ENCODE measurements at regions not wholly inside any gene's neighbourhood (a gene's known extent, or its start where the extent isn't known, plus 50 kb on each side); places are given as distances from the start of the nearest gene placed in this dataset.
"Not testable (repeated sequence)": the region's sequence is repeated elsewhere in the genome, so short reads cannot be mapped to it uniquely, and the experiment has no call there.

DNA sequence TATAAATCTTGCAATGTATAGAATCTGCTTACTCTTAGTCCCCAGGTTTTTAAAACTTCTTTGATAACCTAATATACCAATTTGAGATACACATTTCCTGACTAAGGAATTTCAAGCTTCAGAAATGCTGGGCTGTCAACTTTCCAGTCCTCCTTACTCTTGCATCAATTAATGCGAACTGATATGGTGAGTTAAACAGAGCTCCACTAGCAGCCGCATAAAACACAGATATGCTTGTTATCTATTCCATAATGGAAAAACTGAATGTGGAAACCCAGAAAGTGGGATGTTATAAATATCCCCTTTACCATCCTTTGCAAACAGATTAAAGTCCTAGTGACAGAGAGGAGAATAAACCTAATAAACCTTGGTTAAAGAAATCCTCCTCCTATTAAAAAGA, 1913.7 kb downstream of the STIM2 start:
- no peak for DNase-seq

- no peak for DNase-seq
Observed at GRCh38 chr4:28776004-28776403, 1915.4 kb downstream of the STIM2 start.

DNA sequence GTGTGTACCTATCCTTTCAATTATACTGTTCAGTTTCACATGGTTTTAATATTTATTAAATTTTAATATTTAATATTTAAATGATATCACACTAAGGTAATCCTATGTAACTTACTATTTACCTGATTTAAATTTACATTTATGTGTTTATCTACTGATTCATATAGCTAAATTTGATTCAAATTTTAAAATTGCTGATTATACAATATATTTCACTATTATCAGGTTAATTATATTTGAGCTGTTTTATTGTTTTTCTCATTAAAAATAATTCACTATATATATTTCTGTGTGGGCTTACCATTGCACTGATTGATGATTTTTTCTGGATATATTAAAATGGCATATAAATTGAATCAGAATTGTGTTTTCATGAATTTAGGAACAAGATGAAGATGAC, 1923.5 kb downstream of the STIM2 start:
- no peak for DNase-seq

DNA sequence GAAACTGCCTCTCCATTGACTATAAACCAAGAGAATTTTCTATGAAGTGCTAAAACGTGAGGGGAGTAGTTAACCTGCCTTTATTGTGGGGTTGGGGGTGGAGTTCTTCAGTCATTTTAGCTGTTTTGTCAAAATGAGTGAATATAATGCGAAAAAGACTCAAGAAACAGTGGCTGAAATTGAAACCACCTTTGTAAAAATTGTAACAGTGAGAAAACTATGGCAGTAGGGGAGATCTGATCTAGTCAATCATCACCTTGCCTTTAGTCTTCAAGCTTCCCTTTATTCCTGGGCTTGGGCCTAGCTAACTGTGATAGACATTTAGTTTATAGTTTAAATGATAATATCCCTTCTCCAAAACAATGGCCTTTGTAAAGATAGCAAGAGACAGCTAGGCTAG, 1927.3 kb downstream of the STIM2 start:
- DNase-seq, result no peak

- no peak for DNase-seq
Observed at GRCh38 chr4:28788929-28789490, 1928.4 kb downstream of the STIM2 start.

DNA sequence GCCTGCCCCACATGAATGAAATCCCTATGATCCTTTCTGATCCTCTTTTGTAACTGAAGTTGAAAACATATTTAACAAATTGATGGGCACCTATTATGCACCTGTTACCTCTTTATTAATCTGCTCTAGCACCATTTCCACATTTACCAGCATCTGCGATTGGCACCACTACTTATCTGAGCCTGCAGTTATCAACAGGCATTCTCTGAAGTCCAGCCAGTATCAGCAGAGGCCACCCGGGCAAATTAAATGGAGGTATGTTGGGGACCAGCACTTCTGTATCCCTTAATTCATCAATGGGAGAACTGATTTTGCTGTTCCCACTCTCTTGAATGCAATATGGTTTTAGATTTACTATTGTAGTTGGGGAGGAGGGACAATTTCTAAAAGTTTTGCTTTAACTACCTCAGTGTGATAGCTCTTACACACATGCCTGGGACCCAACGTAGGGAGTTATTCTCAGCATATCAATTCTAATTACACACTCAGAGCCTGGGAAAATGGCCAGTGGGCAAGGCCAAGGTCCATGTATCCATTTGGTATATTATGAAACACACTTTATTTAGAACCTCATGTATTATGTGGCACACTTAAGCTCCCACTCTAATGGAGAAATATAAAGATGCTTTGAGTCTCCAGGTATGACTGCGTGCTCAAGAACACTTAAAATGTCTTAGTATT, 1927.1 kb upstream of the PCDH7 start:
- DNase-seq, result no peak

- DNase-seq, result no peak
Observed at GRCh38 chr4:28799696-28800095, 1920.5 kb upstream of the PCDH7 start.

DNA sequence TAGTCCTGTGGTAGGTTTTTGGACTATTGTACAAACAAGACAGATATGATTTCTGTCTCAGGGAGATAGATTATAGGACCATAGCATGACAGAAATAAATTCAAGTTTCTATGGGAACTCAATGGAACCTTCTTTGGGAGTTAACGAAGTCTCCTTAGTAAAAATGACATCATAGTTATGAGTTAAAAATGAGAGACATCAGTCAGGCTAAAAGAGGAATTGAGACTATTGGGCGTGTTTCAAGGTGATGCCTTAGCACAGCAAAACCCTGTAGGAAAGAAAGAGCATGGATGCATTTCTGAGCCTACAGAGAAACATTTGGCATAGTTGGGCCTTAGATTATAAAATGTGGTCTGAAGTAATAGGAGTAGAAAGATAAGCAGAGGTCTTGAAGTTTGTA, 1909.1 kb upstream of the PCDH7 start:
- DNase-seq, result no peak

GRCh38 chr4:28822163-28822562, 1898.0 kb upstream of the PCDH7 start:
- no peak for DNase-seq

GRCh38 chr4:28827866-28828265, 1892.3 kb upstream of the PCDH7 start:
- no peak for DNase-seq

DNA sequence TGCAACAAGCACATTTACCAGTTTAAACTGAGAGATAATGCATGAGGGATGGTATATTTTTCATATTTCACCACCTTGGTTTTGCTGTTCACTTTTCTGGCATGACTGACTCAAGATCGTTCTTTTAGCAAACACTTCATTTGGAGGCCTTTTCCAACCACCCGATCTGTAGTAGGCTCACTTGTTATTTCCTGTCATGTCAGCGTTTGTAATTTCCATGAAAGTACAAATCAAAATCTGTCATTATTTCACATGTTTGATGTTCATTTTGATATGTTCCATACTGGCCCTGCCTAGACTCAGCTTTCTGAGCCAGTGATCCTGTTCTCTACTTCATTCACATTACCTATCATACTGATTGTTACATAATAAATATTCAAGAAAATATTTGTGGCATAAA, 1888.3 kb upstream of the PCDH7 start:
- DNase-seq, result no peak

DNA sequence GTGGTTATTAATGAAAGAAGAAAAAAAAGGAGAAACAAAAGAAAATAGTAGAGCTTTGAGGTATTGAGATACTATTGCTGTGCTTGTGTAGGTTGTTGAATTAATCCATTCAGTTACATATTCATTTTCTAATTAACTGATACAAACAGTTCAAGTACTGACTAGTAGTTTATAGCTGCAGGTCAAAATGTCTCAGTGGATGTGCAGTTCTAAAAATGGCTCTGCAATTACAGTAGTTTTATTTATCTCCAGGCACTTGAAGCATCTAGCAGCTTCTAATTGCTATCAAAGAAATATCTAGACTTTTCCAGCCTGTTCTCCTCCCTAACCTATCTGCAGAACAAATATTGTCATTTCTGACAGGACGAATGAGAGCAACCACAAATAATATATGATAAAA, 1887.7 kb upstream of the PCDH7 start:
- no peak for DNase-seq

DNA sequence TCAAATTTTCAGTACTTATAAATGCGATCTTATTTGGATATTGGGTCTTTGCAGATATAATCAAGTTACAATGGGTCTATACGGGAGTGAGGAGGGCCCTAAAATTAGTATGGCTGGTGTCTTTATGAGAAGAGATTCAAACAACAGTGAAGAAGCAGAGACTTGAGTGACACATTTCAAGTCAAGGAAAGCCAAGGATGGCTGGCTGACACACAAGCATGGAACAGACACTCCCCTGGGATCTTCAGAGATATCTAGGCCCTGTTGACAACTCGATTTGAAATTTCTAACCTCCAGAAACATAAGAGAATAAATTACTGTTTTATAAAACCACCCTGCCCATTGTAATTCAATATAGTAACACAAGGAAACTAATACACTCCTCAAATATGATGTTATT, 1886.0 kb upstream of the PCDH7 start:
- DNase-seq, result no peak

GRCh38 chr4:28835501-28835900, 1884.7 kb upstream of the PCDH7 start:
- no peak for DNase-seq

DNA sequence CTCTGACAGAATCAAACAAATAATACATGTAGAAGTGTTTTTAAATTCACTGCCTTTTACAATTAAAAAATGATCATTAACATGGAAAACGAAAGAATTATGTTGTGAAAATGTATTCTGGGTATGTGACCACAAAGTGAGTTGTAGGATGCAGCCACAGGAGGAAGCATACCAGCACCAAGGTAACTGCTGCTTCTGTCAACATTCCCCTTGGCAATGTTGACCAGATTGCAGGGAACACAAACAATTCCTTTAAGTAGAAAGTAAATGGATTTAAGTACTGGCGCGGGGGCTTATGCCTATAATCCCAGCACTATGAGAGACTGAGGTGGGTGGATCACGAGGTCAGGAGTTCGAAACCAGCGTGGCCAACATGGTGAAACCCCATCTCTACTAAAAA, 1877.9 kb upstream of the PCDH7 start:
- DNase-seq, result no peak

GRCh38 chr4:28845158-28845557, 1875.0 kb upstream of the PCDH7 start:
- no peak for DNase-seq

DNA sequence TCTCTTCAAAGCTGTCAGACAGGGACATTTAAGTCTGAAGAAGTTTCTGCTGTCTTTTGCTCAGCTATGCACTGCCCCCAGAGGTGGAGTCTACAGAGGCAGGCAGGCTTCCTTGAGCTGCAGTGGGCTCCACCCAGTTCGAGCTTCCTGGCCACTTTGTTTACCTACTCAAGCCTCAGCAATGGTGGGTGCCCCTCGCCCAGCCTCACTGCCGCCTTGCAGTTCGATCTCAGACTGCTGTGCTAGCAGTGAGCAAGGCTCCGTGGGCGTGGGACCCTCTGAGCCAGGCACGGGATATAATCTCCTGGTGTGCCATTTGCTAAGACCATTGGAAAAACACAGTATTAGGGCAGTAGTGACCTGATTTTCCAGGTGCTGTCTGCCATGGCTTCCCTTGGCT, 1863.1 kb upstream of the PCDH7 start:
- DNase-seq, result not testable (repeated sequence)

GRCh38 chr4:28868841-28869240, 1851.3 kb upstream of the PCDH7 start:
- no peak for DNase-seq

DNA sequence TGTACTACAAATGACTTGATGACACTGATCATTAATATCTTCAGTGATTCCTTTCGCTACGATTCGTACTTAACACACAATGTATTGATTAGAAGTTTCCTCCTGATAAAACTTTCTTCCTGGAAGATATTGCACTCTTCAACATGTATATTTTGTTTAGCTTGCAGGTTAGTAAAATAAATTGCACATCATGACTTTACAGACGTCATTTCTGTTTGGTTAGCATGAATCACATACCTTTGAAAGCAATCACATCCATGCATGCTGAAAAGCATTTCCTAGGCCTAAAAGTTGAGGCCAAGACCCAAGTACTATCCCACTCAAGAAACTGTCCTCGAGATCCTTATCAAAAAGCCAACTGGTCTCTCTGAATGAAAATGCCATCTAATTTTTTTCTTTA, 1841.0 kb upstream of the PCDH7 start:
- no peak for DNase-seq

DNA sequence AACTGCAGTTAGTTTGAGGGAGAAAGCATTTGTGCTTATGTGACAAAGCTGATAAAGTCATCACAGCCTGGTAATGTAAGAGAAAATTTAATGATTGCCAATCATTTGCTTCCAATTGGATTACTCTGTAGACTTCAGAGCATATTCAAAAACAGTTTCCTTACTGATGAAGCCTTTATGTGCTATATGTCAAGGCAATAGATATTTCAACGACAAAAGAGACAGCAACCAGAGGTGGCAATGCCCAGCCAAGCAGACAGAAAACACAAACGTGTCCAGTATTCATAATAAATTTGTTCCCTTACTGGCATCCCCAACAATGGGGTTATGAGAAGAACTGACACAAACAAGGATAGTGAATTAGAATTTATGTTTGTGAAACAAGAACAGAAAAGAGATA, 1840.3 kb upstream of the PCDH7 start:
- DNase-seq, result no peak

DNA sequence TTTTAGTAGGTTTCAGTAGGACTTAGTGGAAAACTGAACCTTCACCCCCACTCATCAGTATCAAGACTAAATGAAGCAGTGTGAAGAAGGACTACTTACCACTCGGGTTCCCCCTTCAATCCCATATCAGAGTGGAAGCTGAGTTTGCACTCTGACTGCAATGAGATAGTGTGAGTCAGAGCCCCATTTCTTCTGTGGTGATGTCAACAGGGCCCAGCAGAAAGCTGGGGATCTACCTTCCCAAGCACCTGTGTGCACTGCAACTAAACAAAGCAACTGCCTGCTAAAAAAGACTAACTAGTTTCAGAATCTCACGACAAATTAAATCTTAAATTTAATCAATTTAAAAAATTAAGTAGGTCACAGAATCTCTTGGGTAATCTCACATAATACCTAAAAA, 1837.0 kb upstream of the PCDH7 start:
- DNase-seq, result no peak

DNA sequence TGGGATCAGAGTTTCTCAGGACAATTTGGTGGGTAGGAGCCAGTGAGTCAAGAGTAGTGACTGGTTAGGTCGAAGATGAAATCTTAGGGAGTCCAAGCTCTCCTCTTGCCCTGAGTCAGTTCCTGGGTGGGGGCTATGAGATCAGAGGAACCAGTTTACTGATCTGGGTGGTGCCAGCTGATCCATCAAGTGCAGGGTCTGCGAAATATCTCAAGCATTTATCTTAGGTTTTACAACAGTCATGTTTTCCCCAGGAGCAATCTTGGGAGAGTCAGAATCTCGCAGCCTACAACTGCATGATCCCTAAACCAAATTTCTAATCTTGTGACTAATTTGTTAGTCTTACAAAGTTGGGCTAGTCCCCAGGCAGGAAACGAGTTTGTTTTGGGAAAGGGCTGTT, 1833.2 kb upstream of the PCDH7 start:
- no peak for DNase-seq

- DNase-seq, result no peak
Observed at GRCh38 chr4:28890949-28891775, 1829.0 kb upstream of the PCDH7 start.

DNA sequence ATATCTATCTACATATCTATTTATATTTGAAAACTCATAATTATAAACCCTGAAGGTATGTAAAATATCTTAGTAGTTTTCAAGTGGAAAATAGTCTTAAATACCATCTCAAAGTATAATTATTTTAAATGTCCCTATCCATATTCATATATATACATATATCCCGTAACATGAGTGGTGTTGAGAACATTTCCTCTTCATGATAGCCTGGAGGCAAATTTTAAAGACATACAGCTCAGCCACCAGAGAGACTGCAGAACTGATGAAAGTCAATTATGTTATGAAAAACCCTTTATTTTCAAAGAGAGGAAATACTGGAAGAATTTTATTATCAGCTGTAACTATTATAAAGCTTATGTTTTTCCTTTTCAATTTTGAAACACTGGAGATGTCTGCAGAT, 1806.7 kb upstream of the PCDH7 start:
- no peak for DNase-seq
